ENCODE measurements at regions not wholly inside any gene's neighbourhood (a gene's known extent, or its start where the extent isn't known, plus 50 kb on each side); places are given as distances from the start of the nearest gene placed in this dataset.
A peak's percentile ranks its signal among the peaks of the same experiment; 100 is the strongest.

GRCh38 chr16:86810062-86810461 is 231.7 kb downstream of the FOXL1 start:
- DNase-seq, result no peak

GRCh38 chr16:86812363-86812970 is 234.1 kb downstream of the FOXL1 start:
- DNase-seq, result no peak

GRCh38 chr16:86814256-86814655 is 235.9 kb downstream of the FOXL1 start:
- DNase-seq, result no peak

- DNase-seq, result no peak
Observed at GRCh38 chr16:86816930-86817625, 238.7 kb downstream of the FOXL1 start.

- DNase-seq, result peak; percentile 21
Observed at GRCh38 chr16:86818671-86819532, 240.6 kb downstream of the FOXL1 start.

DNA sequence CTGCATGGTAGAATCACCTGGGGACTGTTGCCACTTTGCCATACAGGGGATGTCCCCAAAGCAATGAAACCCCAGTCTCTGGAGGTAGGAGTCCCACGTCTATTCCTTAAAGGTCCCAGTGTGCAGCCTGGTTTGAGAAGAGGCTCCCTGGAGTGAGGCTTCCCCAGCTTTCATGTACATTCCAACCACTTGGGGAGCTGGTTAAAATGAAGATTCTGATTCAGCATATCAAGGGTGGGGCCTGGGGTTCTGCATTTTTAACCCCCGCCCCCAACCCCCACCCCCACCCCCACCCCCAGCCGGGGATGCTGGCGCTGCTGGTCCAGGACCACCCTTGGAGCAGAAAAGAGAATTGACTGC is 241.2 kb downstream of the FOXL1 start:
- DNase-seq, result no peak

GRCh38 chr16:86821895-86822294 is 243.5 kb downstream of the FOXL1 start:
- no peak for DNase-seq

DNA sequence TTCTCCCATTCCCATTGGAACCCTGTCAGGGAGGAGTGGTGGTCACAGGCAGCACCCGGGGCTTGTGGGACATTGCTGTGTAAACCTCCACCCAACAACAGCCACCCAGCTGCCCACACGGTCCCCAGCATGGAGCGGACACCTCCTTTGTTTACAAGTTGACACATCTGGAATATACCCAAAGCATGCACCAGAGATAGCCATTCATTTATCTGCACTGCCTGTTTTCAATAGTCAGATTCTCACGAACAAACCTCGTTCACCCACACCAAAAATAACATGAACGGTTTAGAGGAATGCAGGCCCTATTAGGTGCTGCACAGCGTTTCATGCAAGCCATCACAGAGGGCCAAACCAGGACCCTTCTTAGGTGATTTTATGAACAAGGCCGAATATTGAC is 244.8 kb downstream of the FOXL1 start:
- DNase-seq, result no peak

DNA sequence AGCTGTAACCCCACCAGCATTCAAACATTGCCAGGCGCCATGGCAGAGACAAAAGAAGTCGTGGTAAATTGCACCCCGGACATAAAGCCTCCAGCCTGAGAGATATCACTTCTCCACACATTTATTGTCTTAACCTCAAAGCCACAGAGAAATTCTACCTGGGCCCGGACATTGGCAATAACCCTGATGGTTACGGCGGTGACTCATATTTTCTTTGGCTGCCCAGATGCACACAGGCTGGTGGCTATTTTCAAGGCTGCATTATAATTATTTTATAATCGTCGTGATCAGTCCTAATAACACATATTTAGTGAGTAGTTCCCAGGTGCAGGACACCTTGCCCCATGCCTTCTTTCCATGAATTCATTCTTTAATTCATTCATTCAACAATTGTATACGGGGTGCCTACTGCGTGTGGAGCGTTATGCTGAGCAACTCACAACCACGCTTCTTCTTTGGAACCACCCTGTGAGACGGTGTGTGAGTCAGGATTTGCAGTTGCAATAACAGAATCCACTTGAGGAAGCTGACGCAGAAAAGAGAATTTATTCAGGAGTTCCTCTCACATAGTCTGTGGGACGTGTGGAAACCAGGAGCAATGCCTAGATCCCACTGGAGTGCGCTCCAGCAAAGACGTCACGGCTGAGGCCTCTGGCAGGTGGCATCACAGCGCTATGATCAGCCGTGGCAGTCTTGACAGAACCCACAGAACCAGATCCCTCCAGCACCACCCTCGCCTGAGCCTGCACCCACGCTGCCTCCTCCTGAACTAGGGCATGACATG is 245.7 kb downstream of the FOXL1 start:
- no peak for DNase-seq

DNA sequence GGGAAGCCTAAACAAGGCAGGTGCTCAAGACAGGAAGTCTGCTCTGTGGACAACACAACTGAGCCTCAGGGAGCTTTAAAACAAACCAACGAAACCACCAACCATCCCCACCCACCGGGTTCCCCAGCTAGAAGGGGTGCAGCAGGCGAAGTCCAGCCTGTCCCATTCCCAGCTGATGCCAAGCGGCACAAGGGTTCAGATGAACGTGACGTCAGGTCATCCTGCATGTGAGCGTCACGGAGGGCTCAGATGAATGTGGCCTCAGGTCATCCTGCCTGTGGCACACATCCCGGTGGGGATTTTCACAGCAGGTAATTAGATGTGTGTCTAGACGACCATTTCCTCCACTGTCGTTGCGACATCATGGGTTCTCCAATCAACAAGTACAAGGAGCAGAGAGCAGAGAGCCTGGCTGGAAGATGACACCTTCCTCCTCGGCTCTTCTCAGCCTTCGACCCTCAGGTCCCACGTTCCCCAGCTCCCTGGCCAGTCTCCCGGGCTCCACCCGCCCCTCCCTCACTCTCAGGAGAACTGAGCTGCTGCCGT is 246.5 kb downstream of the FOXL1 start:
- no peak for DNase-seq

GRCh38 chr16:86825631-86826030 is 247.3 kb downstream of the FOXL1 start:
- no peak for DNase-seq

DNA sequence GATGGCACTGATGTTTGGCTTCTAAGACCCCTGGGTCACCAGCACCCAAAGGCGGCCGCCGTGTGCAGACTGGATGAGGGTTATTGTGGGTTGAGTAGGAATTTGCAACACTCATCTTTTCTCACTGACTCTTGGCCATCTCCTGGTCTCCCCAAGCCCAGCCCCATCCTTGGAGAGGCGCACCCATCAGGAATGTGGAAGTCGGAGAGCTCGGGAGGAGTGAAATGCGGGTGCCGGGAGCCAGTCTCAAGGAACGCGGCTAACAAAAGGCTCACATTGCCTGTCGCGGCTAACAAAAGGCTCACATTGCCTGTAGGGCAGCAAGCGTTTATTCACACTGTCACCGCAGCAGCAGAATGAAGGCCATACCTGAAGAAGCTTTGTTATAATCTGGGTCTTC is 248.6 kb downstream of the FOXL1 start:
- no peak for DNase-seq

GRCh38 chr16:86827521-86827920 is 249.2 kb downstream of the FOXL1 start:
- DNase-seq, result no peak

DNA sequence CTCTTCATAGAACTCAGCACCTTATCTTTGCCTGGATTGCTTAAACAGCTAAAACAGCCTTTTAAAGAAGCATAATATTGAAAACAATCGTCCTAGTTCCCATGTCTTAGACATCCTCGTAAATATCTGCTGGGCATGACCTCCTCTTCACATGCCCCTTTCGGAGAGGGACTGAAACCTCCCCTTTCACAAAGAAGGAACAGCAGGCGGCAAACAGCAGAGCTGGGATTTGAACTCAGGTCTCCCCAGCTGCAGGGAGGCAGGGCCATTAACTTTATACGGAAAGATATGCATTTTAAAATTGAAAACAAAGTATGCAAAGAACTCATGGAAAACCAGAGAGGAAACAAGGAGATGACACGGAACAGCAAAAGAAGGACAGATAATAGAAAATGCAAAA is 249.9 kb downstream of the FOXL1 start:
- DNase-seq, result no peak

DNA sequence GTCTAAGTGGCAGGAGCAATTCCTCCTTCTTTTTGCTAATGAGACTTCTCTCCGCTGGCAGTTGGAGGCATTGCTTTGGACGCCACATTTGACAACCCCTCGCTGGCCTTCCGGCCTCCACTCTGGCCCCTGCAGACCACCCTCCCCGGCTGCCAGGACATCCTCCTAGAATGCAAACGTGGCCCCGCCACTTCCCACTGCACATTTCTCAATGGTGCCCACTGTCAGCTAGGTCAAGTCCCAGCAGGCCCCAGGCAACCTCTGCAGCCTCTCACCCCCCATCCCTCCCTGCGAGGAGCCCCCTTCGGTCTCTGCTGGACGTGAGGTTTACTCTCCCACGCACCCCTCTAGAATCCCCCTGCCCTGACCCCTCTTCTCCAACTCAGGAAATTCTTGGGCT is 250.3 kb downstream of the FOXL1 start:
- DNase-seq, result no peak

GRCh38 chr16:86831366-86831765 is 253.0 kb downstream of the FOXL1 start:
- no peak for DNase-seq

DNA sequence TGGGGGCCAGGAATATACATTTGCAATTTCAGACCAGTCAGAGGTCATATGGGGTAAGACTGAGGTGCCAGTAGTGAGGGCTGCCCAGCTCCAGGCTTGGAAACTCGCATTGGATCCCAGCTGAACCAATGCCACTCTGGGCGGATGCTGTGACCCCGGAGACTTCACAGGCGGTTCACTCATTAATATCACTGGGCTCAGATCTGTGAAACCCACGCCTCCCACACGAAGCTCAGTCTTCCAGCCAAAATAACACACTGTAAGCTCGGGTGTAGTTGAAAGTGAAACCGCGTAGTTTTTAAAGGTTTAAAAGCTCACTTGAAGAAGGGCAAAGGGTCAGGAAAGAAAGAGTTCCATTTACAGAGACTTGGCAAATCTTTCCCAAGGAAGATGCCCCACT is 254.8 kb downstream of the FOXL1 start:
- no peak for DNase-seq

DNA sequence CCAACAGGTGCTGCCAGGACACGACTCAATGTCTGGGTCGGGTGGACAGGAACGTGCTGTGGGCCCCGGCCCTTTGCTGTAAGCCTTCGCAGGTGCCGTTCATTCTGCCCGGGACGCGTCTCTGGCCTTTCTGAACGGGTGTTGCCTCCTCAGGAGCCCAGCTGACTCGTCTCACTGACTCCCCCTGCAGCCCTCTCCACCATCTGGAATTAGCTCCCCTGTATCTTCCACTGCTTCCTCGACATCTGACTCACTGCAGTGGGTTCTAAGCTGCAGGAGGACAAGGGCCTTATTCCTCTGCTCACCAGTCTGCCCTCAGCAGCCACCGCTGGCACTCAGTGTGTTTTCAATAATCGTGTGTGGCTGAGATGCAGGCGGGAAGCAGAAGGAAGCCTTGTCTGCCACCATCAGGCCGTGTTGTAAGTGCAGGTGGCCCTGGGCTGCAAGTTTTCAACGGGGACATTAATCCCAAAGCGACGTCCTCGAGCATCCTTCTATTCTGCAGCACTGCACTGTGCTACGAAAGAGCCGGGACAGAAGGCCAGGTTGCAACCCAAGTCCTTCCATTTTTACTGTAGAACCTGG is 256.2 kb downstream of the FOXL1 start:
- no peak for DNase-seq

GRCh38 chr16:86835982-86836381 is 257.6 kb downstream of the FOXL1 start:
- no peak for DNase-seq

- DNase-seq, result no peak
Observed at GRCh38 chr16:86836503-86837129, 258.3 kb downstream of the FOXL1 start.

GRCh38 chr16:86843812-86844211 is 265.5 kb downstream of the FOXL1 start:
- DNase-seq, result no peak

GRCh38 chr16:86844695-86845094 is 266.3 kb downstream of the FOXL1 start:
- DNase-seq, result no peak

Measured in hematopoietic multipotent progenitor cell treated with erythropoietin and hydrocortisone succinate and interleukin-3 and kit ligand, for 8 days (in vitro differentiated cells).